Hematopoietic multipotent progenitor cell treated with erythropoietin and hydrocortisone succinate and interleukin-3 and kit ligand, for 15 days (in vitro differentiated cells): ENCODE measurements at regions not wholly inside any gene's neighbourhood (a gene's known extent, or its start where the extent isn't known, plus 50 kb on each side); places are given as distances from the start of the nearest gene placed in this dataset.

Experiments used
- DNase-seq: peaks from one replicate; pipeline ENCODE4 v3.0.0-alpha.2; 2015; ENCODE audit warnings: low spot score

- no peak for DNase-seq
Observed at GRCh38 chr19:34118879-34119748, 53.2 kb upstream of the LSM14A start.

- no peak for DNase-seq
Observed at GRCh38 chr19:34120141-34120540, 52.2 kb upstream of the LSM14A start.

- peak; percentile 41 for DNase-seq
Observed at GRCh38 chr19:34120846-34121639, 51.3 kb upstream of the LSM14A start.
